HepG2 (cell line): ENCODE measurements at regions not wholly inside any gene's neighbourhood (a gene's known extent, or its start where the extent isn't known, plus 50 kb on each side); places are given as distances from the start of the nearest gene placed in this dataset.

Experiments
- ATAC-seq: fragments of 200-7000 bp; cut with Tn5 transposase; 3 replicates; pipeline ENCODE4 v1.9.1; 2020; ENCODE audit warnings: mild to moderate bottlenecking, moderate library complexity
- BruUV-seq: library from RNA; stranded (reverse); fragments of 400-500 nt; replicated peaks from 2 replicates; lab custom pipeline; 2021; lab: Mats Ljungman, UMichigan
- CTCF ChIA-PET: fragments of 300-600 bp; formaldehyde crosslinking; extraction: SDS; loops from one replicate; lab custom pipeline; 2021; ENCODE audit warnings: low total read pairs, inconsistent platforms, low intra/inter-chr PET ratio; lab: Yijun Ruan, JAX
- POLR2A ChIA-PET: fragments of 350-600 bp; sonication (Branson Sonifier 250); formaldehyde crosslinking; loops from one replicate; lab custom pipeline; 2020; ENCODE audit warnings: antibody characterized with exemption, inconsistent platforms; lab: Yijun Ruan, JAX
- DNase-seq: peaks from one replicate; pipeline ENCODE4 v3.0.0-alpha.2; 2015; ENCODE audit warnings: low spot score
- FAIRE-seq: peaks from 3 replicates; lab custom pipeline; 2011; peaks lifted over from hg19 to GRCh38; lab: Jason Lieb, UNC
- H2AFZ ChIP-seq: one replicate; pipeline ENCODE4 v1.6.1; 2011; ENCODE audit warnings: low read length, inconsistent platforms
- H3K27ac ChIP-seq: fragments of 300-600 bp; 3 replicates; pipeline ENCODE4 v1.8.0; 2011; ENCODE audit warnings: mixed run types, mild to moderate bottlenecking, mixed read lengths, low read length, inconsistent platforms; ENCODE audit not compliant: insufficient read depth; ENCODE audit errors: extremely low read length
- H3K27me3 ChIP-seq, 2 experiments: fragments of 200-600 bp in 1 of 2; 2 replicates in 1 of 2; 3 replicates in 1 of 2; pipeline versions ENCODE4 v1.6.0 to v1.8.0; 2011; ENCODE audit warnings: low read length in 2 of 2, mild to moderate bottlenecking in 2 of 2, moderate library complexity in 2 of 2, inconsistent platforms in 1 of 2; ENCODE audit not compliant: insufficient read depth in 2 of 2, control insufficient read depth in 1 of 2
- H3K36me3 ChIP-seq, 2 experiments: fragments of 200-600 bp in 1 of 2; replicated peaks in 1 of 2; 2 replicates in 1 of 2; 3 replicates in 1 of 2; pipeline versions ENCODE4 v1.5.1 to v1.8.0; 2011; ENCODE audit warnings: low read length in 2 of 2, inconsistent platforms in 1 of 2; ENCODE audit not compliant: insufficient read depth in 2 of 2, control insufficient read depth in 1 of 2
- H3K4me1 ChIP-seq: 2 replicates; pipeline ENCODE4 v1.5.1; 2012; ENCODE audit warnings: low read length, inconsistent platforms; ENCODE audit not compliant: insufficient read depth
- H3K4me2 ChIP-seq: 2 replicates; pipeline ENCODE4 v1.6.0; 2011; ENCODE audit warnings: low read depth, low read length, inconsistent platforms
- H3K4me3 ChIP-seq, 3 experiments: fragments of 200-600 bp in 1 of 3; sonication (generic), shearing (Covaris generic) in 1 of 3; replicated peaks in 1 of 3; 2 replicates each; pipeline ENCODE4 v1.5.1; 2011 to 2016; ENCODE audit warnings: low read length in 3 of 3, inconsistent platforms in 2 of 3, low read depth in 2 of 3, mild to moderate bottlenecking in 2 of 3, control low read depth in 1 of 3, mixed read lengths in 1 of 3; ENCODE audit not compliant: insufficient read depth in 1 of 3
- H3K79me2 ChIP-seq: one replicate; pipeline ENCODE4 v1.6.1; 2011; ENCODE audit warnings: low read length, inconsistent platforms; ENCODE audit not compliant: insufficient read depth
- H3K9ac ChIP-seq: 2 replicates; pipeline ENCODE4 v1.6.0; 2011; ENCODE audit warnings: mild to moderate bottlenecking, low read depth, low read length, inconsistent platforms; ENCODE audit not compliant: insufficient read depth
- H3K9me3 ChIP-seq: 2 replicates; pipeline ENCODE4 v1.5.1; 2012; ENCODE audit warnings: mild to moderate bottlenecking, low read length
- H4K20me1 ChIP-seq: 2 replicates; pipeline ENCODE4 v1.6.0; 2011; ENCODE audit warnings: inconsistent platforms, mild to moderate bottlenecking, low read length, moderate library complexity; ENCODE audit not compliant: insufficient read depth
- AKNA ChIP-seq: sonication (generic); formaldehyde crosslinking; IDR thresholded peaks from 2 replicates; pipeline ENCODE4 v1.4.0; 2020; ENCODE audit warnings: missing genetic modification reagents, borderline replicate concordance
- ATF4 ChIP-seq, 2 experiments: fragments of 450-650 bp in 1 of 2; sonication (generic) in 1 of 2; formaldehyde crosslinking; IDR thresholded peaks; 2 replicates each; pipeline versions ENCODE4 v1.5.0 to v1.8.0; 2020 to 2022; ENCODE audit warnings: mild to moderate bottlenecking in 1 of 2, missing genetic modification reagents in 1 of 2
- BCL6 ChIP-seq: IDR thresholded peaks from 2 replicates; pipeline ENCODE4 v1.6.1; 2016; ENCODE audit warnings: missing genetic modification reagents, missing compliant biosample characterization
- FOSL2 ChIP-seq: sonication (generic); formaldehyde crosslinking; IDR thresholded peaks from 2 replicates; pipeline ENCODE4 v1.4.0; 2020; ENCODE audit warnings: missing genetic modification reagents
- KDM6A ChIP-seq: IDR thresholded peaks from 2 replicates; pipeline ENCODE4 v1.6.1; 2016; ENCODE audit warnings: low read depth
- NFIC ChIP-seq: IDR thresholded peaks from 2 replicates; pipeline ENCODE4 v1.6.1; 2012; ENCODE audit warnings: mild to moderate bottlenecking, low read length, inconsistent platforms
- TCF12 ChIP-seq, 2 experiments: fragments of 450-650 bp in 1 of 2; sonication (generic) in 1 of 2; formaldehyde crosslinking in 1 of 2; IDR thresholded peaks; 2 replicates each; pipeline versions ENCODE4 v1.6.1 to v1.8.0; 2017 to 2022; ENCODE audit warnings: antibody characterized with exemption in 1 of 2, mild to moderate bottlenecking in 1 of 2, missing genetic modification reagents in 1 of 2, moderate library complexity in 1 of 2
- ZFX ChIP-seq: sonication (generic); formaldehyde crosslinking; IDR thresholded peaks from 2 replicates; pipeline ENCODE4 v1.4.0; 2020; ENCODE audit warnings: mild to moderate bottlenecking, low read depth, missing genetic modification reagents, moderate library complexity
- ZNF280D ChIP-seq: sonication (generic); formaldehyde crosslinking; IDR thresholded peaks from 2 replicates; pipeline ENCODE4 v1.5.1; 2020; ENCODE audit warnings: mild to moderate bottlenecking, missing genetic modification reagents
- ZNF7 ChIP-seq: IDR thresholded peaks from 2 replicates; pipeline ENCODE4 v1.6.1; 2016; ENCODE audit warnings: missing biosample characterization, missing genetic modification reagents
- ZNF740 ChIP-seq: sonication (generic); formaldehyde crosslinking; IDR thresholded peaks from 2 replicates; pipeline ENCODE4 v1.4.0; 2020; ENCODE audit warnings: missing genetic modification reagents
- WGBS: methylation state at CpG from one replicate; pipeline ENCODE4 v1.1.6; 2017; ENCODE audit warnings: low lambda C conversion rate; 5-methylcytosine and 5-hydroxymethylcytosine counted together
- in situ Hi-C: cut with HindIII; loops from 2 replicates; pipeline ENCODE4 v1.10.0; 2017; ENCODE audit warnings: low pct_unique_long_range_greater_than_20kb; ENCODE audit not compliant: extremely low pct_ligation_motif_present
- intact Hi-C: fragments of 100-400 bp; cut with micrococcal nuclease; formaldehyde crosslinking; loops from one replicate; pipeline ENCODE4 v1.10.0; 2022; ENCODE audit not compliant: unreplicated experiment

- no peak overlapping the region for H3K9ac ChIP-seq
- ATAC-seq (no peak; the same call in 2 of the 3 replicates), DNase-seq (peak; percentile 31), FAIRE-seq (no peak)
- no peaks in the 10 kb centered on the region for H4K20me1 ChIP-seq
- no peaks in the 10 kb centered on the region for H3K79me2 ChIP-seq
- no peaks in the 10 kb centered on the region for H3K27me3 ChIP-seq
- 0% methylated on average over 1 of the region's 1 CpG for WGBS
- H3K4me2 ChIP-seq, result no peak overlapping the region
- BruUV-seq, result no TSS peak
- H3K36me3 ChIP-seq, result no peaks in the 10 kb centered on the region
- no peak overlapping the region for H3K27ac ChIP-seq
- no peaks in the 10 kb centered on the region for H3K9me3 ChIP-seq
- CTCF ChIA-PET, result no interaction called here
- H3K4me1 ChIP-seq, result peaks cover 13% of the 10 kb centered on the region; the same call in 1 of the 2 replicates
- no peak overlapping the region for H3K4me3 ChIP-seq
- POLR2A ChIA-PET, result no interaction called here
- no peak overlapping the region for H2AFZ ChIP-seq
- intact Hi-C loops, result no loop called here
- in situ Hi-C loops, result no loop called here
- TF ChIP-seq KDM6A (CRISPR knock-in tag) (no peak), BCL6 (CRISPR knock-in tag) (peak; percentile 40; the same call in 1 of the 2 replicates), ATF4 (CRISPR knock-in tag; IDR thresholded peaks at IDR 0.05) (peak in 1 of 2 experiments; percentile 70; a peak in 2 of 4 replicates), ZNF740 (CRISPR knock-in tag) (no peak), AKNA (CRISPR knock-in tag) (no peak), TCF12 (IDR thresholded peaks at IDR 0.05) (no peak), TCF12 (CRISPR knock-in tag; IDR thresholded peaks at IDR 0.05) (no peak), ZFX (no peak), ZNF7 (no peak), ZNF280D (CRISPR knock-in tag) (no peak), NFIC (no peak), FOSL2 (CRISPR knock-in tag) (peak; percentile 40; the same call in 1 of the 2 replicates)
These were observed 508.3 kb downstream of the SOX2 start for GRCh38 chr3:182220013-182220412.
